ENCODE measurements at regions not wholly inside any gene's neighbourhood (a gene's known extent, or its start where the extent isn't known, plus 50 kb on each side); places are given as distances from the start of the nearest gene placed in this dataset.

DNA sequence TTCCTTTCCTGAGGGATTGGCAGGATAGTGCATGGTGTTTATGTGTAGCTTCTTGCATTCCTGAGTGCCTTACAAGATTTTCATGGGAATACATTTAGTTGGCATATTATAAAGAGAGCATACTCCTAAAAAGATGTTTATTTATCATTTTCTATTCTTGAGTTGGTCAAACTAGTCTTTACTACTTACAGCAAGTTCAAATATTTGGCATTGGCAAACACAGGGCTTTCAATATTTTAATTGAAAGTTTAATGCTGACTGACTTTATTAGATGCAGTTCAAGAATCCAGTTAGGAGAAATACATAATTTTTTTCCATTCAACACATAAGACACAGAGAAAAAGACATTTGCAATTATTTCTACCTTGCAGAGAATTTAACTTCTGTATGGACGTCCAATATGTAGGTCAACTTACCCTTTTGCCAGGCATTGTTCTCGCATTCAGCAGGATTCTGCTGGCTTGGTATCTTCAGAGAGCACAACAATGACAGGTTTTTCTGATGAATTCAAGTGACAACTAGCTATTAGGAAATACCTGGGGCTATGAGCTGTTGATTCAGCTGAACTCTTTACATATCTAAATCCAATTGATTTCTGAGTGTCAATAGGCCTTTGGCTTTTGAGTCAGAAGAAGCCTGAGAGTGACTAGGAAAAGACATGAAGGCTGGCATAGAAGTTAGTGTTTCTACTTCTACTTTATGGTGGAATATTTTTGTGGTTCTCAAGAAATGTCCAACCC, 129.6 kb downstream of the LURAP1L start:
- Histone ChIP-seq H3K27me3 (ENCODE audit: control insufficient read depth, insufficient read depth, low read length) (no peaks in the 10 kb centered on the region), H3K4me2 (ENCODE audit: low read length) (no peak overlapping the region), H3K4me1 (ENCODE audit: control insufficient read depth, insufficient read depth, low read length) (no peaks in the 10 kb centered on the region), H3K9ac (ENCODE audit: low read depth, low read length) (no peak overlapping the region), H3K4me3 (ENCODE audit: low read length) (no peak overlapping the region), H3K36me3 (ENCODE audit: insufficient read depth, low read length) (no peaks in the 10 kb centered on the region), H3K9me3 (replicated peaks; ENCODE audit: low read length) (no peaks in the 10 kb centered on the region)

DNA sequence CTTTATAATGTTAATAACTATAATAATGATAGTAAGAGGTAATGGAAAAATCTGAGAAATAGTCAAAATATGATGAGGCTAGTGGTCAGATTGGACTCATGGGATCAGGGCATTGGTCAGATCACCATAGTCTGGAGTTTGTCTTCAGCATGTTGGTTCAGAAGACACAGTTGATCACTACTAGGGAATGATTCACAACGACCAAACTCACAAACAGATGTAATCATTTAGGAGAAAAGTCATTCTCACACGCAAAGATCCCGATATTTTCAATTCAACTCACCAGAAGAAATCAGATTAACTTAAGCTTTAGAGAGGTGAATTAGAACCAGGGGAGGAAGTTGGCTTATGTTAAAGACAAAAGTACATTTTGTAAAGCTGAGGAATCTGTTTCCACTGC, 131.8 kb downstream of the LURAP1L start:
- H3K27me3 ChIP-seq (ENCODE audit: control insufficient read depth, insufficient read depth, low read length): no peaks in the 10 kb centered on the region
- no peak overlapping the region for H3K4me2 ChIP-seq (ENCODE audit: low read length)
- H3K4me3 ChIP-seq (ENCODE audit: low read length): no peak overlapping the region
- no peaks in the 10 kb centered on the region for H3K36me3 ChIP-seq (ENCODE audit: insufficient read depth, low read length)
- H3K9ac ChIP-seq (ENCODE audit: low read depth, low read length): no peak overlapping the region
- H3K4me1 ChIP-seq (ENCODE audit: control insufficient read depth, insufficient read depth, low read length): no peaks in the 10 kb centered on the region
- H3K9me3 ChIP-seq (replicated peaks; ENCODE audit: low read length): no peaks in the 10 kb centered on the region

DNA sequence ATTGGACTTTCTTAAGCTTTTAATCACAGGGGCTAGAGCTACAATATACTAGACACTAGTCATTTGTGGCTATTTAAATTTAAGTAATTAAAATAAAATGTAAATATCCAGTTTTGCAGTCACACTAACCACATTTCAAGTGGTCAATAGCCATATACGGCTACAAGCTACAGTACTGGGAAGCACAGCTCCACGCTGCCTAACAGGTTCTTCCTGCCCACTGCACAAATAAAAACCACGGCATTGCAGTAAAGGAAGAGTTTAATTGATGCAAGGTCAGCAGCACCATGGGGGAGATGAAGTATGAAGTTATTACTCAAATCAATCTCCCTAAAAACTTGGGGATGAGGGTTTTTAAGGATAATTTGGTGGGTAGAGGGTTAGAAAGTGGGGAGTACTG, 134.1 kb downstream of the LURAP1L start:
- Histone ChIP-seq H3K4me1 (ENCODE audit: control insufficient read depth, insufficient read depth, low read length) (no peaks in the 10 kb centered on the region), H3K9me3 (replicated peaks; ENCODE audit: low read length) (no peaks in the 10 kb centered on the region), H3K27me3 (ENCODE audit: control insufficient read depth, insufficient read depth, low read length) (no peaks in the 10 kb centered on the region), H3K4me2 (ENCODE audit: low read length) (no peak overlapping the region), H3K36me3 (ENCODE audit: insufficient read depth, low read length) (no peaks in the 10 kb centered on the region), H3K4me3 (ENCODE audit: low read length) (no peak overlapping the region), H3K9ac (ENCODE audit: low read depth, low read length) (no peak overlapping the region)

DNA sequence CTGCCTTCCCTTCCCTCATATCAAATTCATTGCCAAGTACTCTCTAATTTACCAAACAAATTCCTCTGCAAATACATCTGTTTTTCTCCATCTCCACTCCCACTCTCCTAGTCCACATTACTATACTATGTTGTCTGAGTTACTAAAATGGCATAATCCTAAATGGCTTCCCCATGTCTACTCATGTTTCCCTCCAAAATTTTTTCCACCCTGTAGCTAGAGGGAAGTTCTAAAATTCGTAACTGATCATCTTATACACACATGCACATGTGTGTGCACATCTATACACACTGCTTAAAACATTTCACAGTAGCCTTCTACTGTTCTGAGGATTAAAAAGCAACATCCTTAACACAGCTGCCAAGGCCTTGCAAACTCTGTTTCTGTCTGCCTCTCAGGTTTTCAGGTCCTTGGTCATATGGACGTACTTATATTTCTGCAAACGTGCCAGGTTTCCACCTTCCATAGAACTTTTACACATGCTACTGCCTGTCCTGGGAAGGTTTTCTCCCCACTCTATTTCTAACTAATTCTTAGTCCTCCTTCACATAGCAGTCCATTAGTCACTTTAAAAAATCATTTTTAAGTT, 140.6 kb downstream of the LURAP1L start:
- Histone ChIP-seq H3K4me1 (ENCODE audit: control insufficient read depth, insufficient read depth, low read length) (no peaks in the 10 kb centered on the region), H3K4me2 (ENCODE audit: low read length) (no peak overlapping the region), H3K9me3 (replicated peaks; ENCODE audit: low read length) (no peaks in the 10 kb centered on the region)

DNA sequence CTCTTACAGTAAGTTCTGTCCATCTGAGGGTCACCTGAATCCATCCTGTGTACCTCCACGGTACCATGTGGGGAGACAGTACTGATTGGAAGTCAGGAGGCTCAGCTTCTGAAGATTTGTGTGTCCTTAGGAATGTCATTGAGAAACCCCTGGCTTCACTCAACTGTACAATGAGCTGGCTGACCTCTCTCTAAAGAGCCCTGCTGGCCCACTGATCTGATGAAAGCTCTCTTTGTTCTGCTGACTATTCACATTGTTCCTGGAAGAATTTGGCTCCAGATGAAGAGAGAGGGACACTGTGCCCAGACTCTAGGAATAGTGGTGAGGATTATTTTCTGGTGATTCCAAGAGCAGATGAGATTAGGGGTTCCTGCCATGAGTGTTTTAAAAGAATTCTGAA, 141.2 kb downstream of the LURAP1L start:
- H3K9ac ChIP-seq (ENCODE audit: low read depth, low read length): no peak overlapping the region
- H3K27me3 ChIP-seq (ENCODE audit: control insufficient read depth, insufficient read depth, low read length): no peaks in the 10 kb centered on the region
- no peaks in the 10 kb centered on the region for H3K9me3 ChIP-seq (replicated peaks; ENCODE audit: low read length)
- H3K36me3 ChIP-seq (ENCODE audit: insufficient read depth, low read length): no peaks in the 10 kb centered on the region
- H3K4me1 ChIP-seq (ENCODE audit: control insufficient read depth, insufficient read depth, low read length): no peaks in the 10 kb centered on the region
- H3K4me3 ChIP-seq (ENCODE audit: low read length): no peak overlapping the region
- no peak overlapping the region for H3K4me2 ChIP-seq (ENCODE audit: low read length)

More for the DNA sequence above, 140.6 kb downstream of the LURAP1L start:
- no peaks in the 10 kb centered on the region for H3K27me3 ChIP-seq (ENCODE audit: control insufficient read depth, insufficient read depth, low read length)
- H3K4me3 ChIP-seq (ENCODE audit: low read length): no peak overlapping the region
- no peak overlapping the region for H3K9ac ChIP-seq (ENCODE audit: low read depth, low read length)
- H3K36me3 ChIP-seq (ENCODE audit: insufficient read depth, low read length): no peaks in the 10 kb centered on the region

DNA sequence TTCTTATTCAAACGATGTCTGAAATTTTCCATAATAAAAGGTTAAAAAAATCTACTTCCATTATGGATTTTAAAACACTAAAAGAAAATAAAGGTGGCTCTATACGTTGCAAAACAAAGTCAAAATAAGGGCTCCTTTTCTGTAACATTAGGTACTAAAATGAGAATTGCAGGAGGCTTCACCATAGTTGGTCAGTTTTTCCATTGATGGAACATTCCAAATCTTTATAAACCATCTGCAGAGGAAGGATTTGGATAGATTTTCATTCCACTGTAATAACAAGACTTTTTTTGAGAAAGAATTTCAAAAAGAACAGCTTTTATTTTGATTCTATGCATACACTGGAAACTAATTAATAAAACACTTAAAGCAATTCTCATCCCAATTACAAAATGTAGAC, 145.6 kb downstream of the LURAP1L start:
- Histone ChIP-seq H3K36me3 (ENCODE audit: insufficient read depth, low read length) (no peaks in the 10 kb centered on the region), H3K9ac (ENCODE audit: low read depth, low read length) (no peak overlapping the region), H3K9me3 (replicated peaks; ENCODE audit: low read length) (no peaks in the 10 kb centered on the region), H3K4me3 (ENCODE audit: low read length) (no peak overlapping the region), H3K4me1 (ENCODE audit: control insufficient read depth, insufficient read depth, low read length) (peaks cover 18% of the 10 kb centered on the region), H3K27me3 (ENCODE audit: control insufficient read depth, insufficient read depth, low read length) (no peaks in the 10 kb centered on the region), H3K4me2 (ENCODE audit: low read length) (no peak overlapping the region)

DNA sequence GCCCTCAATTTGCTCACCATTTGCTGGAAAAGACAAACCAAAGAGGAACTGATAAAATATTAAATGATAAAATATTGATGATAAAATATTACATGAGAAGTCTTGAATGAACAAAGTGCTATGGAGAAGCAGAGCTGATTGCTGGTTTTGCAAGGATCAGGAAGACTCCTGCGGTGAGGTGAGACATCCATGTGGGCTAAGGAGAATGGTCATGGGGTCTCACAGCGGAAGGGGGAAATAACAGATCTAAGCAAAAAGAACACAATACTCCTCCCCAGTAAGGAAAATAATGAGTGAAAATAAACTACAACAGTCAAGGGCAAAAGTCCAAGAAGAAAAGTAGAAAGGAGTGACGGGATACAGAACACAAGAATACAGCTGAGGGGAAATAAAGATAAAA, 146.8 kb downstream of the LURAP1L start:
- no peaks in the 10 kb centered on the region for H3K36me3 ChIP-seq (ENCODE audit: insufficient read depth, low read length)
- H3K4me2 ChIP-seq (ENCODE audit: low read length): no peak overlapping the region
- H3K9ac ChIP-seq (ENCODE audit: low read depth, low read length): no peak overlapping the region
- H3K9me3 ChIP-seq (replicated peaks; ENCODE audit: low read length): no peaks in the 10 kb centered on the region
- H3K4me1 ChIP-seq (ENCODE audit: control insufficient read depth, insufficient read depth, low read length): peaks cover 18% of the 10 kb centered on the region
- H3K4me3 ChIP-seq (ENCODE audit: low read length): no peak overlapping the region
- no peaks in the 10 kb centered on the region for H3K27me3 ChIP-seq (ENCODE audit: control insufficient read depth, insufficient read depth, low read length)

DNA sequence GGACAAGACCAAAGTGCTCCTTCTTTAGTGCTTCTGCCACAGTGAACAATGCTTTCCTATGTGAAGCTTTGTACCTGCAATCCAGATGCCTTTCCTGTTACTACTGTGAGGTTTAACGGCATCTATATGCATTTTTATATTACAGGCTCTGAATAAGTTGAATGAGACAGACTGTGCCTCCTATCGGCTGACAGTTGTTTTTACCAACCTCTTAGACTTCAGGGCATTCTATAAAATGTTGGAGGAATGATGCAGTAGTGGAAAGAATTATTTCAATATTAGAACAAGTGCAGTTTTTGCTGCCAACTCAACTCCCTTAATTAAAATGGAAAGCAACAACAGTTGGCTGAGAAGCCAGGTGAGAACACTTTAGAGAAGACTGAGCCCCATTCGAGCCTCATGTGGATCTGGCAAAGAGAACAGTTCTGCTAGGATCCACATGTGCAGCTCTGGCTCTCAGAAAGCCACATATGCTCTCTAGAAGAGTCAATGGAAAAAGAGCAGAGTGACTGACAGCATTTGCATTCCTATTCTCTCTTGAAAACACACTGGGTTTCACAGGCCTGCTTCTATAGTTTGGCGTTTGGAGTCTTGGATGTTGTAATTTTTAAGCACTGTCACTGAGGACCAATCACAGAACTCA, 147.5 kb downstream of the LURAP1L start:
- Histone ChIP-seq H3K4me2 (ENCODE audit: low read length) (no peak overlapping the region), H3K4me1 (ENCODE audit: control insufficient read depth, insufficient read depth, low read length) (peaks cover 18% of the 10 kb centered on the region), H3K36me3 (ENCODE audit: insufficient read depth, low read length) (no peaks in the 10 kb centered on the region), H3K27me3 (ENCODE audit: control insufficient read depth, insufficient read depth, low read length) (no peaks in the 10 kb centered on the region), H3K9ac (ENCODE audit: low read depth, low read length) (no peak overlapping the region), H3K4me3 (ENCODE audit: low read length) (no peak overlapping the region), H3K9me3 (replicated peaks; ENCODE audit: low read length) (no peaks in the 10 kb centered on the region)

DNA sequence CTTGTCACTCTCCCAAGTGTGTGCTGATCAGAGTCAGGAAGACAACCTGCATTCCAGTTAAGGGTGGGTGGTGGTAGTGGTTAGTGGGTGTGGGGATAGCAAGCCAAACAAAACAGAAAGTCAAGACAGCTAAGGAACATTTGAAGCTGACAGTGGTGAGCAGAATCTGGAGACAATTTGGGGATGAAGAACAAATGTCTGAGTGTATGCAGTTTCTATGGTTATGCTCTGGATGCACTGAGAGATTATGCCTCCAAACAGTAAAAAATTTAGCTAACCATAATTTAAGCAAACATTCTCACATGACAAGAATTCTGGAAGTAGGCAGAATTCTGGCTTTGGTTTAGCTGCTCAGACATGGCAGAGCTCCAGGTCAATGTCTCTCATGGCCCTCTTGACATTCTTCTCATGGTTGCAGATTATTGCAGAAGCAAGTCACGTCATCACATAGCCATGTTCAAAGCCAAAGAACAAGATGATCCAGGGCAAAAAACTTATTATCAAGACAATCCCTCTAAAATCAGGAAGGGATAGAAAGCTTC, 148.7 kb downstream of the LURAP1L start:
- peak overlapping the region; percentile 52 for H3K4me2 ChIP-seq (ENCODE audit: low read length)
- no peak overlapping the region for H3K4me3 ChIP-seq (ENCODE audit: low read length)
- H3K9ac ChIP-seq (ENCODE audit: low read depth, low read length): peak overlapping the region; percentile 64
- no peaks in the 10 kb centered on the region for H3K9me3 ChIP-seq (replicated peaks; ENCODE audit: low read length)
- H3K36me3 ChIP-seq (ENCODE audit: insufficient read depth, low read length): no peaks in the 10 kb centered on the region
- H3K4me1 ChIP-seq (ENCODE audit: control insufficient read depth, insufficient read depth, low read length): peaks cover 18% of the 10 kb centered on the region
- H3K27me3 ChIP-seq (ENCODE audit: control insufficient read depth, insufficient read depth, low read length): no peaks in the 10 kb centered on the region

DNA sequence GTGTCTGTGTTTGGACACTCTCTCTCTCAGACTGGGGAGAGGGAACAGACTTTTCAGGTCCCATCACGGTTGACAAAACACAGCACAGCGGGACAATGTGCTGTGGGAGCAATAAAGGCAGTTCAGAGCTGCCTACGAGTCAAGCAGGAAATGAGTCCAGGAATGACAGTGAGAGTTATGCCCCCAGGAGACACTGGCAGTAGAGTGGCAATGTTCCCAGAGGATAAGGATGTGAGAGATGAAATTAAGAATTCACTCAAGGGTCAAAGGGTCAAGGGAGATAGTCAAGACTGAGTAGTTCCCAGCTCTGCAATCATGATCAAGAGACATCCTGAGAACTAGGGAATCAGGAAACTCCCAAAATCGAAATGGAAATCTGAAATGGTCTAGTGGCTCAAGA, 156.1 kb downstream of the LURAP1L start:
- no peak overlapping the region for H3K9ac ChIP-seq (ENCODE audit: low read depth, low read length)
- H3K36me3 ChIP-seq (ENCODE audit: insufficient read depth, low read length): no peaks in the 10 kb centered on the region
- no peak overlapping the region for H3K4me3 ChIP-seq (ENCODE audit: low read length)
- no peaks in the 10 kb centered on the region for H3K9me3 ChIP-seq (replicated peaks; ENCODE audit: low read length)
- no peaks in the 10 kb centered on the region for H3K27me3 ChIP-seq (ENCODE audit: control insufficient read depth, insufficient read depth, low read length)
- no peak overlapping the region for H3K4me2 ChIP-seq (ENCODE audit: low read length)
- peaks cover 29% of the 10 kb centered on the region for H3K4me1 ChIP-seq (ENCODE audit: control insufficient read depth, insufficient read depth, low read length)

DNA sequence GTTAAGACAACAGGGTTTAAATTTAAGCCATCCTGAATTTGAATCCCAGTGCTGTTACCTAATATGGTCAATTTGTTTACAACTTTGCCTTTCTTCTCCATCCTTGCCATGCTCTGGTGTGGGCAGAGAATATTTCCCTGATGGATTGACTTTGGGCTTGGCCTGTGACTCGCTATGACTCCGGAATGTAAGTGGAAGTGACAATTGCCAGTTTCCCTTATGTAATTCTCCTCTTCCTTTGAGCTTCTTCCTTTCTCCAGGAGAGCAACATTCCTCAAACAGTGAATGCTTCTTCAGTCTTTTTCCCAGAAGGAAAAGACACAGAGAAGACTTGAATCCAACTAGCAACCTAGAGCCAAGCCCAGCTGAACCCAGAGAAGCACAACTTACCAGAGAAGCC, 159.1 kb downstream of the LURAP1L start:
- H3K4me3 ChIP-seq (ENCODE audit: low read length): no peak overlapping the region
- H3K36me3 ChIP-seq (ENCODE audit: insufficient read depth, low read length): no peaks in the 10 kb centered on the region
- H3K4me1 ChIP-seq (ENCODE audit: control insufficient read depth, insufficient read depth, low read length): peaks cover 33% of the 10 kb centered on the region
- H3K4me2 ChIP-seq (ENCODE audit: low read length): peak overlapping the region; percentile 24
- no peaks in the 10 kb centered on the region for H3K27me3 ChIP-seq (ENCODE audit: control insufficient read depth, insufficient read depth, low read length)
- no peaks in the 10 kb centered on the region for H3K9me3 ChIP-seq (replicated peaks; ENCODE audit: low read length)
- peak overlapping the region; percentile 65 for H3K9ac ChIP-seq (ENCODE audit: low read depth, low read length)
